ENCODE measurements at regions not wholly inside any gene's neighbourhood (a gene's known extent, or its start where the extent isn't known, plus 50 kb on each side); places are given as distances from the start of the nearest gene placed in this dataset.

DNA sequence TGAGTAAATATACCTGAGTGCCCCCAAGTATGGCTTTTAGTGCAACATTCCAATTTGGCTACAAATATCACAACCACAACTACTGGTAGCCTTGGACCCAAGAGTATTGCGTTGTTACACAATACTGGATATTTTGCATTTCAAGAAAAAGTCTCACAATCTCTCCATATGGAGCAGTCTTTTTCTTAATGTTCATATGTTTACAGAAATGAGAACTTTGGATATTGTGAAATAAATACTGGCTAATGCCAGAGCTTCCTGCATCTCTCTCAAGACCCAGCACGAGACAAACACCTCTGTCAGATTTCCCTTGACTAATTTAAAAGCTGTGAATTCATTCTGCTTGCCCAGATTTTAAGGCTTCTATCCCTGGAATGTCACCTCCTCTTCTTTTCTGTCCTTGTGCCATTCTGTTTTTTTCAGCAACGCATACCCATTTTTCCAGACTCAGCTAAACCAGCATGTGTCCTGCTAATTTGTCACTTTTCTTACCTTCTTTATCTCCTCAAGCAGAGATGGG lies 136.2 kb upstream of the BACE2 start:
- TF ChIP-seq, protein P1, sequence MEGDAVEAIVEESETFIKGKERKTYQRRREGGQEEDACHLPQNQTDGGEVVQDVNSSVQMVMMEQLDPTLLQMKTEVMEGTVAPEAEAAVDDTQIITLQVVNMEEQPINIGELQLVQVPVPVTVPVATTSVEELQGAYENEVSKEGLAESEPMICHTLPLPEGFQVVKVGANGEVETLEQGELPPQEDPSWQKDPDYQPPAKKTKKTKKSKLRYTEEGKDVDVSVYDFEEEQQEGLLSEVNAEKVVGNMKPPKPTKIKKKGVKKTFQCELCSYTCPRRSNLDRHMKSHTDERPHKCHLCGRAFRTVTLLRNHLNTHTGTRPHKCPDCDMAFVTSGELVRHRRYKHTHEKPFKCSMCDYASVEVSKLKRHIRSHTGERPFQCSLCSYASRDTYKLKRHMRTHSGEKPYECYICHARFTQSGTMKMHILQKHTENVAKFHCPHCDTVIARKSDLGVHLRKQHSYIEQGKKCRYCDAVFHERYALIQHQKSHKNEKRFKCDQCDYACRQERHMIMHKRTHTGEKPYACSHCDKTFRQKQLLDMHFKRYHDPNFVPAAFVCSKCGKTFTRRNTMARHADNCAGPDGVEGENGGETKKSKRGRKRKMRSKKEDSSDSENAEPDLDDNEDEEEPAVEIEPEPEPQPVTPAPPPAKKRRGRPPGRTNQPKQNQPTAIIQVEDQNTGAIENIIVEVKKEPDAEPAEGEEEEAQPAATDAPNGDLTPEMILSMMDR (IDR thresholded peaks at IDR 0.05): no peak
- no peak for TF ChIP-seq POLR2A (IDR thresholded peaks at IDR 0.05)
